ENCODE measurements at regions not wholly inside any gene's neighbourhood (a gene's known extent, or its start where the extent isn't known, plus 50 kb on each side); places are given as distances from the start of the nearest gene placed in this dataset.

DNA sequence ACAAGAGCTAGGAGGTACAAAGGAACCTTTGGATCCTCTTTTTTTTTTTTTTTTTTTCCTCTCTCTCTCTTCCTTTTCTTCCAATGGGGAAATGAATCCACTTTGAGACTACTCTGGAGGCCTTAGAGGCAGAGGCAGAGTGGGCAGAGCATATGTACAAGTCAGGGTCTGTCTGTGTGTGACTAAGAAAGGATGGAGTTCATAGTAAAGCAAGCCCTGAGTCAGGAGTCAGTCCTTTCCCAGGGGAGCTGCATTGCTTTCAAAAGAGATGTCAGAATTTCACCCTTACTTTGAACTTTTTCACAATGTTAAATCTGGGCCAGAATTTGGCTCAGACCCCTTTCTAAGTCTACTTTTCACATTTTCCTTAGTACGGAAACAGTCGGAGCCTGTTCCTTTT, 792.4 kb upstream of the C9orf72 start:
- TF ChIP-seq, protein P1, sequence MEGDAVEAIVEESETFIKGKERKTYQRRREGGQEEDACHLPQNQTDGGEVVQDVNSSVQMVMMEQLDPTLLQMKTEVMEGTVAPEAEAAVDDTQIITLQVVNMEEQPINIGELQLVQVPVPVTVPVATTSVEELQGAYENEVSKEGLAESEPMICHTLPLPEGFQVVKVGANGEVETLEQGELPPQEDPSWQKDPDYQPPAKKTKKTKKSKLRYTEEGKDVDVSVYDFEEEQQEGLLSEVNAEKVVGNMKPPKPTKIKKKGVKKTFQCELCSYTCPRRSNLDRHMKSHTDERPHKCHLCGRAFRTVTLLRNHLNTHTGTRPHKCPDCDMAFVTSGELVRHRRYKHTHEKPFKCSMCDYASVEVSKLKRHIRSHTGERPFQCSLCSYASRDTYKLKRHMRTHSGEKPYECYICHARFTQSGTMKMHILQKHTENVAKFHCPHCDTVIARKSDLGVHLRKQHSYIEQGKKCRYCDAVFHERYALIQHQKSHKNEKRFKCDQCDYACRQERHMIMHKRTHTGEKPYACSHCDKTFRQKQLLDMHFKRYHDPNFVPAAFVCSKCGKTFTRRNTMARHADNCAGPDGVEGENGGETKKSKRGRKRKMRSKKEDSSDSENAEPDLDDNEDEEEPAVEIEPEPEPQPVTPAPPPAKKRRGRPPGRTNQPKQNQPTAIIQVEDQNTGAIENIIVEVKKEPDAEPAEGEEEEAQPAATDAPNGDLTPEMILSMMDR (IDR thresholded peaks at IDR 0.05; ENCODE audit: low read depth, low read length): no peak
- TF ChIP-seq EZH2phosphoT487 (IDR thresholded peaks at IDR 0.05; ENCODE audit: low read depth): no peak
